A549 (cell line): ENCODE measurements at regions not wholly inside any gene's neighbourhood (a gene's known extent, or its start where the extent isn't known, plus 50 kb on each side); places are given as distances from the start of the nearest gene placed in this dataset.

Source experiments
- CHD4 ChIP-seq: fragments of 200-600 bp; sonication (generic); IDR thresholded peaks from 2 replicates; pipeline ENCODE4 v1.6.1; 2016; ENCODE audit warnings: antibody characterized with exemption, mild to moderate bottlenecking, borderline replicate concordance
- CTCF ChIP-seq: fragments of >200 bp; sonication (Bioruptor Twin); formaldehyde crosslinking; IDR thresholded peaks from 3 replicates; pipeline ENCODE4 v1.5.1; 2016
- POLR2A ChIP-seq: IDR thresholded peaks from 2 replicates; pipeline ENCODE4 v1.6.1; 2012; ENCODE audit warnings: mild to moderate bottlenecking, low read length
- RAD21 ChIP-seq, 2 experiments: fragments of >200 bp in 1 of 2; sonication (Bioruptor Twin) in 1 of 2; formaldehyde crosslinking in 1 of 2; IDR thresholded peaks in 1 of 2; conservative IDR thresholded peaks in 1 of 2; 2 replicates in 1 of 2; 3 replicates in 1 of 2; pipeline ENCODE4 v1.6.1; 2012 to 2018; ENCODE audit warnings: inconsistent platforms in 1 of 2
- TF ChIP-seq, protein P1 (sequence below): fragments of 200-600 bp; sonication (generic); IDR thresholded peaks from 2 replicates; pipeline ENCODE4 v1.6.1; 2016; ENCODE audit warnings: antibody characterized with exemption, mild to moderate bottlenecking, moderate library complexity

GRCh38 chrX:117400839-117401238, 715.8 kb downstream of the KLHL13 start:
- TF ChIP-seq RAD21 (conservative IDR thresholded peaks at IDR 0.05 in 1 of 2, IDR thresholded peaks at IDR 0.05 in 1 of 2), result no peak
- no peak for TF ChIP-seq POLR2A
- TF ChIP-seq CTCF, result no peak
- TF ChIP-seq, protein P1, sequence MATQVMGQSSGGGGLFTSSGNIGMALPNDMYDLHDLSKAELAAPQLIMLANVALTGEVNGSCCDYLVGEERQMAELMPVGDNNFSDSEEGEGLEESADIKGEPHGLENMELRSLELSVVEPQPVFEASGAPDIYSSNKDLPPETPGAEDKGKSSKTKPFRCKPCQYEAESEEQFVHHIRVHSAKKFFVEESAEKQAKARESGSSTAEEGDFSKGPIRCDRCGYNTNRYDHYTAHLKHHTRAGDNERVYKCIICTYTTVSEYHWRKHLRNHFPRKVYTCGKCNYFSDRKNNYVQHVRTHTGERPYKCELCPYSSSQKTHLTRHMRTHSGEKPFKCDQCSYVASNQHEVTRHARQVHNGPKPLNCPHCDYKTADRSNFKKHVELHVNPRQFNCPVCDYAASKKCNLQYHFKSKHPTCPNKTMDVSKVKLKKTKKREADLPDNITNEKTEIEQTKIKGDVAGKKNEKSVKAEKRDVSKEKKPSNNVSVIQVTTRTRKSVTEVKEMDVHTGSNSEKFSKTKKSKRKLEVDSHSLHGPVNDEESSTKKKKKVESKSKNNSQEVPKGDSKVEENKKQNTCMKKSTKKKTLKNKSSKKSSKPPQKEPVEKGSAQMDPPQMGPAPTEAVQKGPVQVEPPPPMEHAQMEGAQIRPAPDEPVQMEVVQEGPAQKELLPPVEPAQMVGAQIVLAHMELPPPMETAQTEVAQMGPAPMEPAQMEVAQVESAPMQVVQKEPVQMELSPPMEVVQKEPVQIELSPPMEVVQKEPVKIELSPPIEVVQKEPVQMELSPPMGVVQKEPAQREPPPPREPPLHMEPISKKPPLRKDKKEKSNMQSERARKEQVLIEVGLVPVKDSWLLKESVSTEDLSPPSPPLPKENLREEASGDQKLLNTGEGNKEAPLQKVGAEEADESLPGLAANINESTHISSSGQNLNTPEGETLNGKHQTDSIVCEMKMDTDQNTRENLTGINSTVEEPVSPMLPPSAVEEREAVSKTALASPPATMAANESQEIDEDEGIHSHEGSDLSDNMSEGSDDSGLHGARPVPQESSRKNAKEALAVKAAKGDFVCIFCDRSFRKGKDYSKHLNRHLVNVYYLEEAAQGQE, result no peak
- no peak for TF ChIP-seq CHD4
